NOMO-1 (cell line): ENCODE measurements at regions not wholly inside any gene's neighbourhood (a gene's known extent, or its start where the extent isn't known, plus 50 kb on each side); places are given as distances from the start of the nearest gene placed in this dataset.
"Not testable (repeated sequence)": the region's sequence is repeated elsewhere in the genome, so short reads cannot be mapped to it uniquely, and the experiment has no call there.

ENCODE experiments used
- DNase-seq, 2 experiments: peaks; one replicate each; lab custom pipeline; 2025; ENCODE audit not compliant: unreplicated experiment in 2 of 2; lab: John Stamatoyannopoulos, UW

GRCh38 chr3:64783200-64783599 is 95.4 kb upstream of the ADAMTS9 start:
- DNase-seq: no peak

DNA sequence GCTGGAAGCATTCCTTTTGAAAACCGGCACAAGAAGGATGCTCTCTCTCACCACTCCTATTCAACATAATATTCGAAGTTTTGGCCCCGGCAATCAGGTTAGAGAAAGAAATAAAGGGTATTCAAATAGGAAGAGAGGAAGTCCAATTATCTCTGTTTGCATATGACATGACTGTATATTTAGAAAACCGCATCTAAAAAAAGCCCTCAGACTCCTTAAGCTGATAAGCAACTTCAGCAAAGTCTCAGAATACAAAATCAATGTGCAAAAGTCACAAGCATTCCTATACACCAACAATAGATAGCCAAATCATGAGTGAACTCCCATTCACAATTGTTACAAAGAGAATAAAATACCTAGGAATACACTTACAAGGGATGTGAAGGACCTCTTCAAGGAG is 93.1 kb upstream of the ADAMTS9 start:
- not testable (repeated sequence) for DNase-seq

- no peak for DNase-seq
Observed at GRCh38 chr3:64773137-64773536, 85.3 kb upstream of the ADAMTS9 start.

GRCh38 chr3:64766440-64766839 is 78.6 kb upstream of the ADAMTS9 start:
- DNase-seq: no peak

- no peak for DNase-seq
Observed at GRCh38 chr3:64765947-64766346, 78.1 kb upstream of the ADAMTS9 start.

DNA sequence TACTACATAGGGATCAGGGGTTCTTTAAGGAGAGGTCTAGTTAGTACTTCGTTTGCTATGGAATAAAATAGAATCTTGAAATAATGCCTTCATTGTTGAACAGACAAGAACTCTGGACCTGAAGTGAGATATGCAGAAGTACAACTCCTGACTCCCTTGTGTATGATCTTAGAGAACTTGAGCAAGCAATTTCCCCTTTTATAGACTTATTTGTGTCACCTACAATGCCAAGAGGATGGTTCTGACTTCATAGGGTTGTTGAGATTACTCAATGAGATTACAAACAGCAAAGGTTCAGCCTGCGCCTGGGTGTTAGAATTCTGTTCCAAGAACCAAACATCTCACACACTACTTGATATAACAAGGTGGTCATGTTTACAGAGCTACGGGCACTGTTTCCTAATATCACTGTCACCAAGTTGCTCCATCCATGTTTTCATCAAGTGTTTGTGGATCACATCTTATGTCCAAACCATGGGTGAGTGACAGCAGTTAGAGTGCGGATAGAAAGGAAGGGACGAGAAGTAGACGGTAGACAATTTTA is 76.7 kb upstream of the ADAMTS9 start:
- DNase-seq: no peak

GRCh38 chr3:64763980-64764379 is 76.2 kb upstream of the ADAMTS9 start:
- no peak for DNase-seq

DNA sequence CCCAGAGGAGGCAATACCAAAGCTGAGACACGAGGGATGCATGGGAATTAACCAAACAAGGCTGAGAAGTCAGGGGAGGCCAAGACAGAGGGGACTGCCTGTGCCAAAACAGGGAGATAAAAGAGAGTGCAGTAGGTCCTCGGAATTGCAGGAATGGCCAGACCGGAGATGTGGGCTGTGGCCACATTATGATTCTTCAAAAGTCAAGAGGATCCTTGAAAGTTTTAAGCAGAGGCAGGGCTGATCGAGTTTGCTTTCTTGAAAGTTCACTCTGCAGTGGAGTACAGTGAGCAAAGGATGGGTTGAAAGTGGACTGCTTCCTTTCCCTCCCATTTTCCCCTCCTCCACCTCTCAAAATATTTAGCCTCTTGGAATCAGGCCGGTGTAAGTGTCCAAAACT is 73.9 kb upstream of the ADAMTS9 start:
- DNase-seq: no peak

DNA sequence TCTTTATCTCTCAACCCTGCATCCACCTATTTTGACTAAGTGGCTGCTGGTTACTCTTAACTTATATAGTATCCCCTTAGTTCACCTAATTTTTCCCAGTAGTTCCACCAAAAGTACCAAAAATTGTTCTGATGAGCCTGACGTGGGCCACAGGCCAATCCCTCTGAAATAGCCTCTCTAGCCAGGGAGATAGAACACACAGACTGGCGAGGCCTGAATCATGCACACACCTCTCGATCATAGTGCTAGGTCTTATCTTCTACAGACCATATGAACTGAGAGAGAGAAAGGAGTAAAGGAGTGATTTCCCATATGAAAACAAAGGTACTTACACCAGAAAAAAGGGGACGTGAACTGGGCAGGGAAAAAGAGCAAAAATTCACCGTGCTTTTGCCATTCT is 72.5 kb upstream of the ADAMTS9 start:
- no peak for DNase-seq

GRCh38 chr3:64759811-64760210 is 72.0 kb upstream of the ADAMTS9 start:
- no peak for DNase-seq

GRCh38 chr3:64756398-64756986 is 68.7 kb upstream of the ADAMTS9 start:
- no peak for DNase-seq

DNA sequence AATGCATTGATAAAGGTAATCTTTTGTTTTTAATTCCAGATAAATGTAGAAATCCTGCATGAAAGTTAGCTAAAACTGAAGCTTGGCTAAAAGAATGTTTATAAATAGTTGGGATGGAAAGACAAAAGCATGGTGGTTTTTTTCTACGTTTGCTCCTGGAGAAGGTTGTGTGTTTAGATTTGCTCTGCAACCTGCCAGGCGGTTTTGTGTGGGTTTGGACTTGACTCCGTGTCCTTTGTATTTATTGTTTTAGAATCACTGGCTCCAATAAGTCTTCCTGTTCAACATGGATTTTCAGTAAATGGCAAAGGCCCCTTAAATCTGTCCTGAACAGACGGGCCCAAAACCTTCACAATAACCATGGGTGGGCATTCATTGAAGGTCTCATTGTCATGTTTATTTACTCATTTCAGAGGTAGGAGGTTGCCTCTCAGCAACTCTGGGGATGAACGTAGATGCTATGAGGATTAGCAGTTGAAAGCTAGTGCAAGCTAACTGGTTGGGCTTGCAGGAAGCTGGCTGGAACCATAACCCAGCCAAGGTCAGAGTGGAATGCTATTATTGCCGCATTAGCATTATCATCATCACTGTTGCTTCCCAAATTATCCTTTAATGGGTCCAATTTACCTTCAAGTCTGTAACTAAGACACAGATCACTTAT is 60.6 kb upstream of the ADAMTS9 start:
- DNase-seq: no peak

GRCh38 chr3:64747679-64748078 is 59.9 kb upstream of the ADAMTS9 start:
- no peak for DNase-seq

- no peak for DNase-seq
Observed at GRCh38 chr3:64743887-64744243, 56.1 kb upstream of the ADAMTS9 start.

DNA sequence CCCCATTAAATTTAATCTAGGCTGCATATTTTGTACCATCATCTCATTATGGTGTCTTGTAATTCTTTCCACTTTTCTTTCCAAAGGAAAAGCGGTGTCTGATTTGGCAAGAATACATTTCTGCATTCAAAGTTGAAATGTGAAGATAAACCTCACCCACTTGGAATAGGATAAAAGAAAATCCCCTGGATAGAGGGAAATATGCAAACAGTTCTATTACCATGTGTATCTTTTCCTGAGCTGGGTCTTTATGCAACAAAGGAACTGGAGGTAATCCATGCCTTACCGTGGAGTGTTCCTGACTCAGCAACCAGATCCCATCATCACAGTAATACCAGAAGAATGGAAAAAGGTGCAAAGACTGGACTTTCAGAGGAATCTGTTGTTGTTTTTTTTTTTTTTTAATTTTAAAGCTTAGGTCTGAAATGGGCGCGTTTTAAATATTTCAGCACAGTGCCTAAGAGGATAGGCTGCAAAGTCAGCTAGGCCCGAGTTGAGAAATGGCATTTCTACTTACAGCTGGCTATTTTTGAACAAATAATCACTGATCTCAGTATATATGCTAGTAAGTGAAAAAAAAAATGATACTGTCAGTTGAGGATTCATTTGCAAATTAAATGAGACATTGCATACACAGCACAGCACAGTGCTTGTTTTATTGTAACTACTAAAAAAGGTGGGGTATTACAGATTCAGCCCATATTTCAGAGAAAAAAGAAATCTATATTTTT is 55.5 kb upstream of the ADAMTS9 start:
- no peak for DNase-seq

- DNase-seq: no peak
Observed at GRCh38 chr3:64741341-64741740, 53.5 kb upstream of the ADAMTS9 start.

DNA sequence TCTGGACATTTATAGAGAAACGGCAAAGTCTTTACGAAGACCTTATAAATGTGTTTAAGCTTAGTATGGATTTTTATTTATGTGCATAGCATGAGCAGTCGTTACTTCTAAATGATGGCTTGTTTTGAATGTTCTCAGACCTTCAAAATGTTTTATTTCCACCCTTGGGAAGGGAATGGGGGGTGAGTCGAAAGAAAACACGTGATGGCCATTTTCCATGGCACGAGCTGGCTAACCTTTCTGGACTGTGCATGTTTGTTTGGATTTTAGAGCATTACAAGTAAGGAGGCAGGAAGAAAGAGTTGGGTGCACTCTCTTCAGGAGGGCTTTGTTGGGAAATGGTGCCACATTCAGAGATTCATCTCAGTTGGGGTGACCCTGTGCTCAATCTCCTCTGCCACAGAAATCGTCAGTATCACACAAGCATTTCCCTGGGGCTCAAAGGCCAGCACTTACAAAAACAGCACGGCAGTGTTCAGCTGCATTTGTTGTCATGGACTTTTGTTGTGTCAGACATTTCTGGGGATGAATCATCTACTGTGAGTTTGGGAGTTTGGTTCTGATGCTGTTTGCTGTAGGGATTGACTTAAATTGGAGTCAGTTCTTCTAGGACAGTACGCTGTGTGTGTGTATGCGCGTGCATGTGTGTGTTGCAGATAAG is 52.3 kb upstream of the ADAMTS9 start:
- DNase-seq: no peak
